Stimulated activated effector memory CD8-positive, alpha-beta T cell treated with anti-CD3 and anti-CD28 coated beads, Interleukin-12 subunit alpha, Interleukin-12 subunit beta, amount 100 ng/mL, for 72 hours (primary cell): ENCODE measurements at regions not wholly inside any gene's neighbourhood (a gene's known extent, or its start where the extent isn't known, plus 50 kb on each side); places are given as distances from the start of the nearest gene placed in this dataset.

ENCODE experiments used
- ATAC-seq: fragments of 150-1000 bp; cut with Tn5 transposase; 2 replicates; pipeline ENCODE4 v1.10.0; 2021
- DNase-seq, 2 donors: peaks; one replicate each; pipeline ENCODE4 v3.0.0; 2021 to 2022; ENCODE audit warnings: low spot score in 2 of 2
- H3K27ac Mint-ChIP-seq: one replicate; pipeline ENCODE4 v1.8.0; 2022; ENCODE audit warnings: mild to moderate bottlenecking, mixed read lengths
- H3K36me3 Mint-ChIP-seq: one replicate; pipeline ENCODE4 v1.8.0; 2022; ENCODE audit warnings: mild to moderate bottlenecking, mixed read lengths
- H3K4me1 Mint-ChIP-seq: one replicate; pipeline ENCODE4 v1.8.0; 2022; ENCODE audit warnings: mixed read lengths
- H3K4me3 Mint-ChIP-seq: one replicate; pipeline ENCODE4 v1.8.0; 2022; ENCODE audit warnings: mild to moderate bottlenecking, mixed read lengths
- H3K9me3 Mint-ChIP-seq: one replicate; pipeline ENCODE4 v1.8.0; 2022; ENCODE audit warnings: mixed read lengths

GRCh38 chr1:86245566-86246190 lies 89.1 kb upstream of the COL24A1 start:
- Mint-ChIP-seq H3K27ac (no peak overlapping the region), H3K9me3 (no peaks in the 10 kb centered on the region), H3K4me1 (no peaks in the 10 kb centered on the region), H3K4me3 (no peak overlapping the region), H3K36me3 (no peaks in the 10 kb centered on the region)
- no peak for DNase-seq
- ATAC-seq = no peak

GRCh38 chr1:86239894-86240293 lies 83.3 kb upstream of the COL24A1 start:
- Mint-ChIP-seq H3K9me3 (peaks cover 3% of the 10 kb centered on the region), H3K4me3 (no peak overlapping the region), H3K36me3 (no peaks in the 10 kb centered on the region), H3K27ac (no peak overlapping the region), H3K4me1 (no peaks in the 10 kb centered on the region)
- ATAC-seq = no peak
- no peak for DNase-seq

GRCh38 chr1:86239490-86239889 lies 82.9 kb upstream of the COL24A1 start:
- Mint-ChIP-seq H3K4me3 (no peak overlapping the region), H3K27ac (no peak overlapping the region), H3K9me3 (peaks cover 3% of the 10 kb centered on the region), H3K4me1 (no peaks in the 10 kb centered on the region), H3K36me3 (no peaks in the 10 kb centered on the region)
- no peak for DNase-seq
- ATAC-seq = no peak

- DNase-seq (no peak), ATAC-seq (no peak)
- Mint-ChIP-seq H3K36me3 (no peaks in the 10 kb centered on the region), H3K27ac (no peak overlapping the region), H3K9me3 (peaks cover 3% of the 10 kb centered on the region), H3K4me1 (no peaks in the 10 kb centered on the region), H3K4me3 (no peak overlapping the region)
Measured at GRCh38 chr1:86238226-86238625, 81.7 kb upstream of the COL24A1 start.

- Mint-ChIP-seq H3K27ac (no peak overlapping the region), H3K4me3 (no peak overlapping the region), H3K4me1 (no peaks in the 10 kb centered on the region), H3K36me3 (no peaks in the 10 kb centered on the region), H3K9me3 (peaks cover 3% of the 10 kb centered on the region)
- DNase-seq (no peak), ATAC-seq (no peak)
Measured at GRCh38 chr1:86235852-86236251, 79.3 kb upstream of the COL24A1 start.

GRCh38 chr1:86233403-86233802 lies 76.8 kb upstream of the COL24A1 start:
- H3K27ac Mint-ChIP-seq = no peak overlapping the region
- ATAC-seq (no peak), DNase-seq (no peak)
- H3K4me1 Mint-ChIP-seq = no peaks in the 10 kb centered on the region
- H3K36me3 Mint-ChIP-seq = no peaks in the 10 kb centered on the region
- H3K9me3 Mint-ChIP-seq = no peaks in the 10 kb centered on the region
- H3K4me3 Mint-ChIP-seq = no peak overlapping the region

GRCh38 chr1:86231076-86231475 lies 74.5 kb upstream of the COL24A1 start:
- ATAC-seq = no peak
- no peaks in the 10 kb centered on the region for H3K36me3 Mint-ChIP-seq
- H3K9me3 Mint-ChIP-seq = no peaks in the 10 kb centered on the region
- no peaks in the 10 kb centered on the region for H3K4me1 Mint-ChIP-seq
- H3K27ac Mint-ChIP-seq = no peak overlapping the region
- no peak for DNase-seq
- no peak overlapping the region for H3K4me3 Mint-ChIP-seq

- Mint-ChIP-seq H3K36me3 (no peaks in the 10 kb centered on the region), H3K4me1 (no peaks in the 10 kb centered on the region), H3K9me3 (no peaks in the 10 kb centered on the region), H3K27ac (no peak overlapping the region), H3K4me3 (no peak overlapping the region)
- ATAC-seq (no peak), DNase-seq (no peak)
Measured at GRCh38 chr1:86229405-86229975, 72.9 kb upstream of the COL24A1 start.

GRCh38 chr1:86228546-86228945 lies 72.0 kb upstream of the COL24A1 start:
- Mint-ChIP-seq H3K9me3 (no peaks in the 10 kb centered on the region), H3K27ac (no peak overlapping the region), H3K4me1 (no peaks in the 10 kb centered on the region), H3K4me3 (no peak overlapping the region), H3K36me3 (no peaks in the 10 kb centered on the region)
- ATAC-seq = no peak
- no peak for DNase-seq

- no peaks in the 10 kb centered on the region for H3K9me3 Mint-ChIP-seq
- H3K4me1 Mint-ChIP-seq = no peaks in the 10 kb centered on the region
- no peak overlapping the region for H3K27ac Mint-ChIP-seq
- ATAC-seq (no peak), DNase-seq (no peak)
- no peak overlapping the region for H3K4me3 Mint-ChIP-seq
- H3K36me3 Mint-ChIP-seq = no peaks in the 10 kb centered on the region
Measured at GRCh38 chr1:86227026-86227425, 70.5 kb upstream of the COL24A1 start.

- Mint-ChIP-seq H3K4me1 (no peaks in the 10 kb centered on the region), H3K36me3 (no peaks in the 10 kb centered on the region), H3K9me3 (no peaks in the 10 kb centered on the region), H3K27ac (no peak overlapping the region), H3K4me3 (no peak overlapping the region)
- DNase-seq (no peak), ATAC-seq (no peak)
Measured at GRCh38 chr1:86226204-86226603, 69.6 kb upstream of the COL24A1 start.

- H3K36me3 Mint-ChIP-seq = no peaks in the 10 kb centered on the region
- ATAC-seq (no peak), DNase-seq (no peak)
- no peaks in the 10 kb centered on the region for H3K9me3 Mint-ChIP-seq
- no peak overlapping the region for H3K4me3 Mint-ChIP-seq
- no peaks in the 10 kb centered on the region for H3K4me1 Mint-ChIP-seq
- H3K27ac Mint-ChIP-seq = no peak overlapping the region
Measured at GRCh38 chr1:86224651-86225310, 68.2 kb upstream of the COL24A1 start.

- no peak overlapping the region for H3K4me3 Mint-ChIP-seq
- H3K36me3 Mint-ChIP-seq = no peaks in the 10 kb centered on the region
- DNase-seq (no peak), ATAC-seq (no peak)
- no peak overlapping the region for H3K27ac Mint-ChIP-seq
- H3K4me1 Mint-ChIP-seq = no peaks in the 10 kb centered on the region
- H3K9me3 Mint-ChIP-seq = no peaks in the 10 kb centered on the region
Measured at GRCh38 chr1:86218859-86219258, 62.3 kb upstream of the COL24A1 start.

GRCh38 chr1:86214605-86215004 lies 58.0 kb upstream of the COL24A1 start:
- DNase-seq (no peak), ATAC-seq (no peak)
- Mint-ChIP-seq H3K9me3 (no peaks in the 10 kb centered on the region), H3K4me1 (no peaks in the 10 kb centered on the region), H3K36me3 (no peaks in the 10 kb centered on the region), H3K4me3 (no peak overlapping the region), H3K27ac (no peak overlapping the region)

GRCh38 chr1:86209346-86209745 lies 52.8 kb upstream of the COL24A1 start:
- Mint-ChIP-seq H3K4me1 (no peaks in the 10 kb centered on the region), H3K4me3 (no peak overlapping the region), H3K27ac (no peak overlapping the region), H3K9me3 (no peaks in the 10 kb centered on the region), H3K36me3 (no peaks in the 10 kb centered on the region)
- DNase-seq = no peak
- ATAC-seq = no peak

GRCh38 chr1:86207323-86207722 lies 50.8 kb upstream of the COL24A1 start:
- Mint-ChIP-seq H3K4me1 (no peaks in the 10 kb centered on the region), H3K27ac (no peak overlapping the region)
- ATAC-seq = no peak

More at GRCh38 chr1:86207323-86207722, 50.8 kb upstream of the COL24A1 start:
- no peaks in the 10 kb centered on the region for H3K9me3 Mint-ChIP-seq
- H3K4me3 Mint-ChIP-seq = no peak overlapping the region
- no peaks in the 10 kb centered on the region for H3K36me3 Mint-ChIP-seq
- DNase-seq = no peak
